ENCODE measurements at regions not wholly inside any gene's neighbourhood (a gene's known extent, or its start where the extent isn't known, plus 50 kb on each side); places are given as distances from the start of the nearest gene placed in this dataset.

DNA sequence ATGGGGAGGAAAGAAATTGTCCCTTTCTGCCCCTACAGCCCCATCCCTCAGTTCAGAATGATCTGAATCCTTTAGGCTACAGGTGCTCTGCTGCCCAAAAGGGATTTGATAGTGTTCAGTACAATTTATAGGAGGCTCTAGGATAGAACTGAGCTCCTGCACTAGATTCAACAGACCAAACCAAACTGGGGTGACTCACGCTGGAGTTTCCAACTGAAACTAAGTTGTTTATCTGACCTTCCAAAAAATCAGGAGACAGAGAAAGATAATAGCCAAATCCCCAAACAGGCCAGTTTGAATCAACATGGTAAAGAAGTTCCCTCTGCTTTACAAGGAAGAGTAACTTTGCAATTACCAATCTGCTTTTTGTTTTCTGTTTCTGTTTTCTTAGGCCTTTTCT is 72.7 kb upstream of the MBOAT2 start:
- no peak for DNase-seq (ENCODE audit: low spot score)
- ChIA-PET POLR2A (ENCODE audit: low non-redundant PET) (no interaction called here), CTCF (no interaction called here)
- Histone ChIP-seq H3K4me1 (ENCODE audit: insufficient read depth, low read length, poor library complexity, severe bottlenecking) (no peaks in the 10 kb centered on the region), H3K27me3 (replicated peaks; ENCODE audit: insufficient read depth, low read depth, low read length, poor library complexity) (no peaks in the 10 kb centered on the region), H3K9me3 (ENCODE audit: low read depth, low read length, poor library complexity, severe bottlenecking) (no peaks in the 10 kb centered on the region), H3K4me3 (ENCODE audit: low read depth, low read length, poor library complexity, severe bottlenecking) (no peak overlapping the region), H3K27ac (ENCODE audit: low read depth, low read length, poor library complexity, severe bottlenecking) (no peak overlapping the region), H3K36me3 (ENCODE audit: insufficient read depth, low read length, poor library complexity, severe bottlenecking) (no peaks in the 10 kb centered on the region)
- no TSS peak for BruUV-seq (replicated peaks)
- TF ChIP-seq CTCF (conservative IDR thresholded peaks at IDR 0.05; ENCODE audit: low read depth, low read length): no peak
- TF ChIP-seq EZH2 (IDR thresholded peaks at IDR 0.05; ENCODE audit: borderline replicate concordance, low read depth, low read length, poor library complexity, severe bottlenecking): no peak
- intact Hi-C loops (cut with micrococcal nuclease; ENCODE audit: unreplicated experiment): no loop called here

DNA sequence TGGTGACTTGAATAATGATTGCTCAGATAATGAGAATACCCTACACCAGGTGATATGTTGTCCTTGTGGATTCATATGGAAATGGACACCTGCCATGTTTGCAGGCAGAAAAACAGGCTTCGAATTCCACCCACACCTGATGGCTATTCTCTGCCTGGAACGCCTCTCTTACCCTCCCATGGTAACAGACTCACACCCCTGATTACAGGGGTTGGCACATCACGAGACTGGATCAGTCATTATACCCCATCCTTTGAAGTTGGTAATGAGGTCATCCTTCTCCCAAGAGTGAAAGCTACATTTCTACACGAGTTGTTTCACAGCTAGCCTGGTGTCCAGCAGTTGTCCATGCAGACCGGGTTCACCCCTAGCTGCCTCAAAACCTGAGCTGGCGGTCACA is 71.4 kb upstream of the MBOAT2 start:
- Histone ChIP-seq H3K9me3 (ENCODE audit: low read depth, low read length, poor library complexity, severe bottlenecking) (no peaks in the 10 kb centered on the region), H3K4me3 (ENCODE audit: low read depth, low read length, poor library complexity, severe bottlenecking) (no peak overlapping the region), H3K4me1 (ENCODE audit: insufficient read depth, low read length, poor library complexity, severe bottlenecking) (no peaks in the 10 kb centered on the region), H3K27ac (ENCODE audit: low read depth, low read length, poor library complexity, severe bottlenecking) (no peak overlapping the region), H3K27me3 (replicated peaks; ENCODE audit: insufficient read depth, low read depth, low read length, poor library complexity) (no peaks in the 10 kb centered on the region), H3K36me3 (ENCODE audit: insufficient read depth, low read length, poor library complexity, severe bottlenecking) (no peaks in the 10 kb centered on the region)
- DNase-seq (ENCODE audit: low spot score): no peak
- intact Hi-C loops (cut with micrococcal nuclease; ENCODE audit: unreplicated experiment): no loop called here
- POLR2A ChIA-PET (ENCODE audit: low non-redundant PET): no interaction called here
- TF ChIP-seq CTCF (conservative IDR thresholded peaks at IDR 0.05; ENCODE audit: low read depth, low read length): no peak
- no peak for TF ChIP-seq EZH2 (IDR thresholded peaks at IDR 0.05; ENCODE audit: borderline replicate concordance, low read depth, low read length, poor library complexity, severe bottlenecking)
- no TSS peak for BruUV-seq (replicated peaks)
- CTCF ChIA-PET: no interaction called here

DNA sequence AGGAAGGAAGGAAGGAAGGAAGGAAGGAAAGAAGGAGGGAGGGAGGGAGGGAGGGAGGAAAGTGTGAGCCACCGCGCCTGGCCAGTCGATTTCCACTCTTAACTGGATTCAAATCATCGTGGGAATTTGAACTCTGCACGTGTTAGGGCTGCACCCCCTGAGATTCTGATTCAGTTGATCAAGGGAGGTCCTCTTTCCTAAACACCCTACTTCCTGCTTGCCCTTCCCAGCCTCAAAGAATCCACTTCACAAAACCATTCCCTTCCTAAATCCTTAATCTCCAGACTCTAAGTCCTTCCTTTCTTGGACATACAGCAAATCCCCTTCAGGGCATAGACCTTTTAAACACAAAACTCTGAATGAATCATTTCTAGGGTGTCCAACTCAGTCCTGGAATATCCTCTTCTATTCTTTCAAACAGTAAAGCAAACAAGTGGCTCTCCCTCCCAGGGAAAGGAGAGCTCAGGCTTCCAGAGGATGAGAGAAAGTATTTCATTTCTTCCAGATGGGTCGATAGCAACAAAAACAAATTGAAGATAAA is 68.2 kb upstream of the MBOAT2 start:
- intact Hi-C loops (cut with micrococcal nuclease; ENCODE audit: unreplicated experiment): no loop called here
- ChIA-PET CTCF (no interaction called here), POLR2A (ENCODE audit: low non-redundant PET) (no interaction called here)
- no peaks in the 10 kb centered on the region for H3K9me3 ChIP-seq (ENCODE audit: low read depth, low read length, poor library complexity, severe bottlenecking)
- H3K4me1 ChIP-seq (ENCODE audit: insufficient read depth, low read length, poor library complexity, severe bottlenecking): no peaks in the 10 kb centered on the region
- DNase-seq (ENCODE audit: low spot score): peak; percentile 85
- TF ChIP-seq EZH2 (IDR thresholded peaks at IDR 0.05; ENCODE audit: borderline replicate concordance, low read depth, low read length, poor library complexity, severe bottlenecking) (no peak), CTCF (conservative IDR thresholded peaks at IDR 0.05; ENCODE audit: low read depth, low read length) (no peak)
- H3K27ac ChIP-seq (ENCODE audit: low read depth, low read length, poor library complexity, severe bottlenecking): peak overlapping the region; percentile 18
- no peaks in the 10 kb centered on the region for H3K36me3 ChIP-seq (ENCODE audit: insufficient read depth, low read length, poor library complexity, severe bottlenecking)
- no TSS peak for BruUV-seq (replicated peaks)
- no peak overlapping the region for H3K4me3 ChIP-seq (ENCODE audit: low read depth, low read length, poor library complexity, severe bottlenecking)
- no peaks in the 10 kb centered on the region for H3K27me3 ChIP-seq (replicated peaks; ENCODE audit: insufficient read depth, low read depth, low read length, poor library complexity)
